AG10803 (cell line): ENCODE measurements at regions not wholly inside any gene's neighbourhood (a gene's known extent, or its start where the extent isn't known, plus 50 kb on each side); places are given as distances from the start of the nearest gene placed in this dataset.
"Not testable (repeated sequence)": the region's sequence is repeated elsewhere in the genome, so short reads cannot be mapped to it uniquely, and the experiment has no call there.

Source experiments
- DNase-seq: peaks from one replicate; pipeline ENCODE4 v3.0.0; 2010; ENCODE audit warnings: low read depth
- H3K4me3 ChIP-seq: 2 replicates; pipeline ENCODE4 v1.5.1; 2011; ENCODE audit warnings: mild to moderate bottlenecking, low read length, control low read depth
- CTCF ChIP-seq: conservative IDR thresholded peaks from 2 replicates; pipeline ENCODE4 v1.5.1; 2011; ENCODE audit warnings: mild to moderate bottlenecking, low read length, control low read depth, inconsistent platforms

GRCh38 chr13:90276216-90276615 is 1071.3 kb upstream of the MIR17HG start:
- H3K4me3 ChIP-seq, result no peak overlapping the region
- no peak for DNase-seq
- TF ChIP-seq CTCF, result no peak

- H3K4me3 ChIP-seq, DNase-seq: not testable (repeated sequence)
Measured at GRCh38 chr13:90278231-90278630, 1069.3 kb upstream of the MIR17HG start.

GRCh38 chr13:90281709-90282108 is 1065.8 kb upstream of the MIR17HG start:
- no peak overlapping the region for H3K4me3 ChIP-seq
- TF ChIP-seq CTCF, result no peak
- no peak for DNase-seq

- no peak for TF ChIP-seq CTCF
- DNase-seq, result no peak
- no peak overlapping the region for H3K4me3 ChIP-seq
Measured at GRCh38 chr13:90287521-90287920, 1060.0 kb upstream of the MIR17HG start.

GRCh38 chr13:90293793-90294361 is 1053.6 kb upstream of the MIR17HG start:
- no peak for TF ChIP-seq CTCF
- DNase-seq, result no peak
- H3K4me3 ChIP-seq, result no peak overlapping the region

GRCh38 chr13:90299238-90299637 is 1048.2 kb upstream of the MIR17HG start:
- no peak overlapping the region for H3K4me3 ChIP-seq
- no peak for TF ChIP-seq CTCF
- DNase-seq, result no peak

GRCh38 chr13:90300015-90300414 is 1047.5 kb upstream of the MIR17HG start:
- H3K4me3 ChIP-seq, result no peak overlapping the region
- no peak for DNase-seq
- TF ChIP-seq CTCF, result no peak

- no peak for TF ChIP-seq CTCF
- H3K4me3 ChIP-seq, result no peak overlapping the region
- DNase-seq, result peak; percentile 68
Measured at GRCh38 chr13:90302107-90302506, 1045.4 kb upstream of the MIR17HG start.
